Panc1 (cell line): ENCODE measurements at regions not wholly inside any gene's neighbourhood (a gene's known extent, or its start where the extent isn't known, plus 50 kb on each side); places are given as distances from the start of the nearest gene placed in this dataset.
"Not testable (repeated sequence)": the region's sequence is repeated elsewhere in the genome, so short reads cannot be mapped to it uniquely, and the experiment has no call there.

Experiments
- ATAC-seq: fragments of 200-7000 bp; cut with Tn5 transposase; 2 replicates; pipeline ENCODE4 v1.9.1; 2020; ENCODE audit warnings: mild to moderate bottlenecking, moderate library complexity
- BruUV-seq: library from RNA; stranded (reverse); fragments of 400-500 nt; replicated peaks from 2 replicates; lab custom pipeline; 2021; lab: Mats Ljungman, UMichigan
- CTCF ChIA-PET: fragments of 300-600 bp; sonication (Branson Sonifier 250); formaldehyde crosslinking; loops from one replicate; lab custom pipeline; 2022; ENCODE audit warnings: antibody characterized with exemption; lab: Charles Lee
- POLR2A ChIA-PET: fragments of 300-600 bp; sonication (Branson Sonifier 250); formaldehyde crosslinking; loops from one replicate; lab custom pipeline; 2022; ENCODE audit warnings: antibody characterized with exemption; lab: Charles Lee
- DNase-seq: peaks from one replicate; pipeline ENCODE4 v3.0.0-alpha.2; 2010; ENCODE audit warnings: low read depth, low spot score
- H3K27ac ChIP-seq: 2 replicates; pipeline ENCODE4 v1.5.1; 2011; ENCODE audit warnings: mild to moderate bottlenecking, low read length, inconsistent platforms
- H3K27me3 ChIP-seq: fragments of 200-500 bp; sonication (Bioruptor generic); 2 replicates; pipeline ENCODE4 v1.6.0; 2014; ENCODE audit warnings: low read length, inconsistent platforms; ENCODE audit not compliant: control insufficient read depth, insufficient read depth
- H3K36me3 ChIP-seq: fragments of 200-500 bp; sonication (Bioruptor generic); 2 replicates; pipeline ENCODE4 v1.5.1; 2014; ENCODE audit warnings: inconsistent platforms, mild to moderate bottlenecking, low read length, moderate library complexity; ENCODE audit not compliant: control insufficient read depth, insufficient read depth
- H3K4me1 ChIP-seq: 2 replicates; pipeline ENCODE4 v1.5.1; 2011; ENCODE audit warnings: inconsistent platforms, mild to moderate bottlenecking, low read length, moderate library complexity; ENCODE audit not compliant: control insufficient read depth, insufficient read depth
- H3K4me3 ChIP-seq, 2 experiments: 2 replicates each; pipeline ENCODE4 v1.5.1; 2011 to 2012; ENCODE audit warnings: low read depth in 2 of 2, low read length in 2 of 2, mild to moderate bottlenecking in 2 of 2, inconsistent platforms in 1 of 2, moderate library complexity in 1 of 2
- H3K9me3 ChIP-seq: fragments of 200-500 bp; sonication (Bioruptor generic); 2 replicates; pipeline ENCODE4 v1.5.1; 2014; ENCODE audit warnings: low read depth, mild to moderate bottlenecking, inconsistent platforms, low read length, moderate library complexity; ENCODE audit not compliant: control insufficient read depth, insufficient read depth
- POLR2AphosphoS5 ChIP-seq: IDR thresholded peaks from 2 replicates; pipeline ENCODE4 v1.6.1; 2012; ENCODE audit warnings: mild to moderate bottlenecking, low read depth, low read length, moderate library complexity
- SIN3A ChIP-seq: IDR thresholded peaks from 2 replicates; pipeline ENCODE4 v1.6.1; 2012; ENCODE audit warnings: low read depth, mild to moderate bottlenecking, low read length, moderate library complexity, borderline replicate concordance; ENCODE audit not compliant: insufficient read depth
- TCF7L2 ChIP-seq: IDR thresholded peaks from 2 replicates; pipeline ENCODE4 v1.6.1; 2011; ENCODE audit warnings: mild to moderate bottlenecking, low read depth, low read length, inconsistent platforms
- in situ Hi-C: cut with HindIII; loops from 2 replicates; pipeline ENCODE4 v1.10.0; 2016; ENCODE audit warnings: low sequenced_read_pairs, low pct_unique_long_range_greater_than_20kb
- intact Hi-C: fragments of 100-400 bp; cut with micrococcal nuclease; formaldehyde crosslinking; loops from one replicate; pipeline ENCODE4 v1.10.0; 2022; ENCODE audit not compliant: unreplicated experiment
- TF ChIP-seq, protein P1 (sequence below): fragments of 450-650 bp; IDR thresholded peaks from 2 replicates; pipeline ENCODE4 v1.5.1; 2017; ENCODE audit warnings: mild to moderate bottlenecking
- TF ChIP-seq, protein P2 (sequence below), 2 experiments: IDR thresholded peaks; 2 replicates each; pipeline ENCODE4 v1.6.1; 2011 to 2012; ENCODE audit warnings: low read depth in 2 of 2, control low read depth in 1 of 2, low read length in 1 of 2, mild to moderate bottlenecking in 1 of 2, moderate library complexity in 1 of 2; ENCODE audit not compliant: insufficient read depth in 1 of 2

DNA sequence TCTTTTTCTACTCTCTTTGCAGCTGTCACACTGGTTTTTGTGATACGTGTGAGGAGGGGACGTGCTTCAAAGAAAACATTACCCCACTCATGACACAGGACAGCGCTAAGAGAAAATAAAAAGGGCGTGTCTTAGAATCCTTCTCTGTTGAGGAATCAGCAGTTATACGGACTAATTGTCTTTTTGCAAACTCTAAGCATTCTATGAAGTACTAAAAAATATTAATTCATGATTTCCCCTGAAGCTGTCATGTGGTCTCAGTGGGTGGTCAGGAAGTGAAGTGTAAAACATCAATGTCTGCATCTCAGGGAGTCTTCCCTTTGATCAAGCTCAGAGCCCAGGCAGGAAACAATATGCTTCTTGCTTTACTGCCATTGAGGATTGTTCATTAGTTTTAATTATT is 117.5 kb upstream of the CRBN start:
- ChIA-PET POLR2A (no interaction called here), CTCF (no interaction called here)
- Histone ChIP-seq H3K27me3 (no peaks in the 10 kb centered on the region), H3K4me1 (no peaks in the 10 kb centered on the region), H3K4me3 (no peak overlapping the region), H3K27ac (no peak overlapping the region), H3K9me3 (no peaks in the 10 kb centered on the region), H3K36me3 (no peaks in the 10 kb centered on the region)
- BruUV-seq: no TSS peak
- in situ Hi-C loops: no loop called here
- TF ChIP-seq SIN3A: no peak
- TF ChIP-seq, protein P1, sequence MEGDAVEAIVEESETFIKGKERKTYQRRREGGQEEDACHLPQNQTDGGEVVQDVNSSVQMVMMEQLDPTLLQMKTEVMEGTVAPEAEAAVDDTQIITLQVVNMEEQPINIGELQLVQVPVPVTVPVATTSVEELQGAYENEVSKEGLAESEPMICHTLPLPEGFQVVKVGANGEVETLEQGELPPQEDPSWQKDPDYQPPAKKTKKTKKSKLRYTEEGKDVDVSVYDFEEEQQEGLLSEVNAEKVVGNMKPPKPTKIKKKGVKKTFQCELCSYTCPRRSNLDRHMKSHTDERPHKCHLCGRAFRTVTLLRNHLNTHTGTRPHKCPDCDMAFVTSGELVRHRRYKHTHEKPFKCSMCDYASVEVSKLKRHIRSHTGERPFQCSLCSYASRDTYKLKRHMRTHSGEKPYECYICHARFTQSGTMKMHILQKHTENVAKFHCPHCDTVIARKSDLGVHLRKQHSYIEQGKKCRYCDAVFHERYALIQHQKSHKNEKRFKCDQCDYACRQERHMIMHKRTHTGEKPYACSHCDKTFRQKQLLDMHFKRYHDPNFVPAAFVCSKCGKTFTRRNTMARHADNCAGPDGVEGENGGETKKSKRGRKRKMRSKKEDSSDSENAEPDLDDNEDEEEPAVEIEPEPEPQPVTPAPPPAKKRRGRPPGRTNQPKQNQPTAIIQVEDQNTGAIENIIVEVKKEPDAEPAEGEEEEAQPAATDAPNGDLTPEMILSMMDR: no peak
- TF ChIP-seq, protein P2, sequence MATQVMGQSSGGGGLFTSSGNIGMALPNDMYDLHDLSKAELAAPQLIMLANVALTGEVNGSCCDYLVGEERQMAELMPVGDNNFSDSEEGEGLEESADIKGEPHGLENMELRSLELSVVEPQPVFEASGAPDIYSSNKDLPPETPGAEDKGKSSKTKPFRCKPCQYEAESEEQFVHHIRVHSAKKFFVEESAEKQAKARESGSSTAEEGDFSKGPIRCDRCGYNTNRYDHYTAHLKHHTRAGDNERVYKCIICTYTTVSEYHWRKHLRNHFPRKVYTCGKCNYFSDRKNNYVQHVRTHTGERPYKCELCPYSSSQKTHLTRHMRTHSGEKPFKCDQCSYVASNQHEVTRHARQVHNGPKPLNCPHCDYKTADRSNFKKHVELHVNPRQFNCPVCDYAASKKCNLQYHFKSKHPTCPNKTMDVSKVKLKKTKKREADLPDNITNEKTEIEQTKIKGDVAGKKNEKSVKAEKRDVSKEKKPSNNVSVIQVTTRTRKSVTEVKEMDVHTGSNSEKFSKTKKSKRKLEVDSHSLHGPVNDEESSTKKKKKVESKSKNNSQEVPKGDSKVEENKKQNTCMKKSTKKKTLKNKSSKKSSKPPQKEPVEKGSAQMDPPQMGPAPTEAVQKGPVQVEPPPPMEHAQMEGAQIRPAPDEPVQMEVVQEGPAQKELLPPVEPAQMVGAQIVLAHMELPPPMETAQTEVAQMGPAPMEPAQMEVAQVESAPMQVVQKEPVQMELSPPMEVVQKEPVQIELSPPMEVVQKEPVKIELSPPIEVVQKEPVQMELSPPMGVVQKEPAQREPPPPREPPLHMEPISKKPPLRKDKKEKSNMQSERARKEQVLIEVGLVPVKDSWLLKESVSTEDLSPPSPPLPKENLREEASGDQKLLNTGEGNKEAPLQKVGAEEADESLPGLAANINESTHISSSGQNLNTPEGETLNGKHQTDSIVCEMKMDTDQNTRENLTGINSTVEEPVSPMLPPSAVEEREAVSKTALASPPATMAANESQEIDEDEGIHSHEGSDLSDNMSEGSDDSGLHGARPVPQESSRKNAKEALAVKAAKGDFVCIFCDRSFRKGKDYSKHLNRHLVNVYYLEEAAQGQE (IDR thresholded peaks at IDR 0.05; ENCODE audit: insufficient read depth in 1 of 2, low read depth in 2 of 2, low read length in 1 of 2): no peak
- TF ChIP-seq TCF7L2: no peak
- TF ChIP-seq POLR2AphosphoS5: no peak
- ATAC-seq (no peak), DNase-seq (no peak)
- intact Hi-C loops: no loop called here

DNA sequence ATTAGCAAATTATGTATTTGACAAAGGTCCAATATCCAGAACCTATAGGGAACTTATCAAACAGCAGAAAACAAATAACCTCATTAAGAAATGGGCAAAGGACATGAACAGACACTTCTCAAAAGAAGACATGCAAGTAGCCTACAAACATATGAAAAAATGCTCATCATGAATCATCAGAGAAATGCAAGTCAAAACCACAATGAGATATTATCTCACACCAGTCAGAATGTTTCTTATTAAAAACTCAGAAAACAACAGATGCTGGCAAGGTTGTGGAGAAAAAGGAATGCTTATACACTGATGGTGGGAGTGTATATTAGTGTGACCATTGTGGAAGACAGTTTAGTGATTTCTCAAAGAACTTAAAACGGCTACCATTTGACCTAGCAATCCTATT is 116.1 kb upstream of the CRBN start:
- CTCF ChIA-PET: no interaction called here
- H3K4me3 ChIP-seq: no peak overlapping the region
- intact Hi-C loops: no loop called here
- ATAC-seq (no peak), DNase-seq (no peak)
- H3K27ac ChIP-seq: no peak overlapping the region
- in situ Hi-C loops: no loop called here
- POLR2A ChIA-PET: no interaction called here
- no peaks in the 10 kb centered on the region for H3K9me3 ChIP-seq
- BruUV-seq: no TSS peak
- no peaks in the 10 kb centered on the region for H3K36me3 ChIP-seq
- no peaks in the 10 kb centered on the region for H3K27me3 ChIP-seq
- no peak for TF ChIP-seq SIN3A
- H3K4me1 ChIP-seq: no peaks in the 10 kb centered on the region

DNA sequence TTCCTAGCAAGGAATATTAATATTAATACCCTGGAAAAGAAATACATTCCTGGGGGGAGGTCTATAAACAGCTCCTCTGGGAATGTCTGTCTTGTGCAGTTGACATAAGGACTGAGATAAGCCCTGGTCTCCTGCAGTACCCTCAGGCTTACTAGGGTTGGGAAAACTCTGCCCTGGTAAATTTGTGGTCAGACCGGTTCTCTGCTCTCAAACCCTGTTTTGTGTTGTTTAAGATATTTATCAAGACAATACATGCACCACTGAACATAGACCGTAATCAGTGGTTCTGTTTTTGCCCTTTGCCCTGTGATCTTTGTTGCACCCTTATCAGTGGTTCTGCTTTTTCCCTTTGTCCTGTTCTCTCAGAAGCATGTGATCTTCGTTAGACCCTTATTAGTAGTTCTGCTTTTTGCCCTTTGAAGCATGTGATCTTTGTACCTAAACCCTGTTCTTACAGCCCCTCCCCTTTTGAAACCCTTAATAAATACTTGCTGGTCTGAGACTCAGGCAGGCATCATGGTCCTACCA is 112.3 kb upstream of the CRBN start:
- POLR2A ChIA-PET, H3K9me3 ChIP-seq, H3K36me3 ChIP-seq, DNase-seq, H3K27ac ChIP-seq, intact Hi-C loops, CTCF ChIA-PET, H3K27me3 ChIP-seq, H3K4me3 ChIP-seq, in situ Hi-C loops, BruUV-seq, H3K4me1 ChIP-seq, ATAC-seq: not testable (repeated sequence)
